ENCODE measurements at regions not wholly inside any gene's neighbourhood (a gene's known extent, or its start where the extent isn't known, plus 50 kb on each side); places are given as distances from the start of the nearest gene placed in this dataset.

DNA sequence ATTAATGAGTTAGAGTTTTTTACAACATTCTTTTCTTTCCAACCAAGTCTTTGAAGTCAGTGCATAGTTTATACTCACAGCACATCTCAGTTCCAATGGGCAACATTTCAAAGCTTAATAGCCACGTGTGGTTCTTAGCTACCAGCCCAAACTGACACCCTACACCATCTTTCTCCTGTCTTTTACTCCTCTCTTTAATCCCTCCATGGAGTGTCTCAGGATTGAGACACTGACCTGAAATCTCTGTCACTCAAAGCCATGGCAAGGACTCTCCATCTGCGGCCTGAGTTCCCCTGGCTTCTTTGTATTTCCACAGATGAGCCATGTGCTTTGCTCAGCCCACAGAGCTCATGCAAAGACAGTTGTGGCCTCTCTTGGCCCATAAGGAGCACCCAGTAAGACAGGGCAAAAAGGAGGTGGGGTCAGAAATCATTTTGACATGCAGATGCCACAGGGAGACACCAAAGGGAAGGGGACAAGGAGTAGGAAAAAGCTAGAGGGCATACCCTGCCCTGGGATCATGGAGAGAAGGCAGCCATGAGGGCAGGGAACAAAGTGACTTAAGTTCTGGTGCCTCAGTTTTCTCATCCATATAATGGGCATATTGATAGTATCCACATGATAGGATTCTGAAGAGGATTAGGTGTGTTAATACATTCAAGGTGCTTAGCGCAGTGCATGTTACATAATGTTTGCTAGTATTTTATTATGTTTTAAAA, 493.6 kb upstream of the PROK2 start:
- no peaks in the 10 kb centered on the region for H3K9me2 ChIP-seq
- H3K27ac ChIP-seq (ENCODE audit: low read depth in 2 of 2, low read length in 1 of 2): no peak overlapping the region
- H3K4me3 ChIP-seq (ENCODE audit: low read depth in 2 of 2, low read length in 1 of 2): no peak overlapping the region
- CTCF ChIA-PET: interaction anchor here (0.6 kb wide), 2 partner anchors 384 to 565 kb away, joined by 3 to 4 read pairs; no protein-coding TSS in a partner anchor
- H2AFZ ChIP-seq (ENCODE audit: low read depth): no peak overlapping the region
- H3K4me2 ChIP-seq: no peak overlapping the region
- no peak for DNase-seq
- H3K9ac ChIP-seq: no peak overlapping the region
- H3K79me2 ChIP-seq (ENCODE audit: insufficient read depth): no peaks in the 10 kb centered on the region
- no peaks in the 10 kb centered on the region for H3K36me3 ChIP-seq (replicated peaks in 1 of 2; ENCODE audit: control insufficient read depth in 1 of 2, insufficient read depth in 2 of 2, low read length in 1 of 2)
- WGBS (ENCODE audit: low lambda C conversion rate): 80% methylated on average over 3 of the region's 3 CpGs
- H3K9me3 ChIP-seq: no peaks in the 10 kb centered on the region
- no peaks in the 10 kb centered on the region; the same call in 1 of the 2 replicates for H3K27me3 ChIP-seq (ENCODE audit: insufficient read depth)
- H3F3A ChIP-seq (replicated peaks; ENCODE audit: insufficient read depth): no peaks in the 10 kb centered on the region
- TF ChIP-seq SIN3A (IDR thresholded peaks at IDR 0.05; ENCODE audit: borderline replicate concordance, low read depth, low read length) (no peak), FOXM1 (IDR thresholded peaks at IDR 0.05; ENCODE audit: low read depth) (no peak), EZH2phosphoT487 (IDR thresholded peaks at IDR 0.05; ENCODE audit: borderline replicate concordance, low read depth) (no peak), RCOR1 (IDR thresholded peaks at IDR 0.05; ENCODE audit: low read length) (no peak), TAF1 (IDR thresholded peaks at IDR 0.05; ENCODE audit: borderline replicate concordance, low read depth, low read length) (no peak), MEF2A (IDR thresholded peaks at IDR 0.05; ENCODE audit: borderline replicate concordance, low read depth) (no peak), EP300 (IDR thresholded peaks at IDR 0.05; ENCODE audit: borderline replicate concordance in 1 of 2, low read depth in 1 of 2, low read length in 1 of 2) (no peak), TCF12 (IDR thresholded peaks at IDR 0.05) (no peak), RAD21 (IDR thresholded peaks at IDR 0.05; ENCODE audit: low read length) (no peak)
- POLR2A ChIA-PET: no interaction called here
- H4K20me1 ChIP-seq (ENCODE audit: insufficient read depth): no peaks in the 10 kb centered on the region
- peaks cover 0 to 12% of the 10 kb centered on the region in 2 experiments; a peak in 1 of 4 replicates for H3K4me1 ChIP-seq (ENCODE audit: control insufficient read depth in 1 of 2, insufficient read depth in 2 of 2, low read depth in 1 of 2, low read length in 1 of 2)

DNA sequence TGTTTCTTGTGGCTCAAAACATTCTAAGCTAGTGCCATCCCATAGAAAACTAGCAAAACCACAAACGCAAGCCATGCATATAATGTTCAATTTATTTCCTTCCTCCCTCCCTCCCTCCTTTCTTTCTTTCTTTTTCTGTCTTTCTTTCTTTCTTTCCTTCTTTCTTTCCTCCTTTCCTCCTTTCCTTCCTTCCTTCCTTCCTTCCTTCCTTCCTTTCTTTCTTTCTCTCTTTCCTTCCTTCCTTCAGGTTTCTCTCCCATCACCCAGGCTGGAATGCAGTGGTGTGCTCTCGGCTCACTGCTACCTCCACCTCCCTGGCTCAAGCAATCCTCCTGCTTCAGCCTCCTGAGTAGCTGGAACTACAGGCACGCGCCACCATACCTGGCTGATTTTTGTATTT, 492.8 kb upstream of the PROK2 start:
- Histone ChIP-seq H3K9ac (no peak overlapping the region), H3K4me2 (no peak overlapping the region), H3K36me3 (replicated peaks in 1 of 2; ENCODE audit: control insufficient read depth in 1 of 2, insufficient read depth in 2 of 2, low read length in 1 of 2) (no peaks in the 10 kb centered on the region), H3K9me2 (no peaks in the 10 kb centered on the region), H4K20me1 (ENCODE audit: insufficient read depth) (no peaks in the 10 kb centered on the region), H3K4me1 (ENCODE audit: control insufficient read depth in 1 of 2, insufficient read depth in 2 of 2, low read depth in 1 of 2, low read length in 1 of 2) (peaks cover 0 to 12% of the 10 kb centered on the region in 2 experiments; a peak in 1 of 4 replicates), H3K9me3 (no peaks in the 10 kb centered on the region), H3K27ac (ENCODE audit: low read depth in 2 of 2, low read length in 1 of 2) (no peak overlapping the region), H3F3A (replicated peaks; ENCODE audit: insufficient read depth) (no peaks in the 10 kb centered on the region), H3K79me2 (ENCODE audit: insufficient read depth) (no peaks in the 10 kb centered on the region), H3K4me3 (ENCODE audit: low read depth in 2 of 2, low read length in 1 of 2) (no peak overlapping the region), H3K27me3 (ENCODE audit: insufficient read depth) (no peaks in the 10 kb centered on the region; the same call in 1 of the 2 replicates), H2AFZ (ENCODE audit: low read depth) (no peak overlapping the region)
- ChIA-PET CTCF (interaction anchor here (0.6 kb wide), 1 partner anchor 383 kb away, joined by 4 read pairs; no protein-coding TSS in a partner anchor), POLR2A (no interaction called here)
- DNase-seq: no peak
- TF ChIP-seq POLR2AphosphoS5 (IDR thresholded peaks at IDR 0.05; ENCODE audit: low read depth, low read length) (no peak), ELF1 (IDR thresholded peaks at IDR 0.05) (no peak), MEF2A (IDR thresholded peaks at IDR 0.05; ENCODE audit: borderline replicate concordance, low read depth) (no peak), TEAD4 (IDR thresholded peaks at IDR 0.05; ENCODE audit: borderline replicate concordance, insufficient read depth) (no peak), FOXJ3 (CRISPR knock-in tag; IDR thresholded peaks at IDR 0.05) (no peak), YY1 (IDR thresholded peaks at IDR 0.05; ENCODE audit: low read depth) (no peak)
- TF ChIP-seq, protein P1, sequence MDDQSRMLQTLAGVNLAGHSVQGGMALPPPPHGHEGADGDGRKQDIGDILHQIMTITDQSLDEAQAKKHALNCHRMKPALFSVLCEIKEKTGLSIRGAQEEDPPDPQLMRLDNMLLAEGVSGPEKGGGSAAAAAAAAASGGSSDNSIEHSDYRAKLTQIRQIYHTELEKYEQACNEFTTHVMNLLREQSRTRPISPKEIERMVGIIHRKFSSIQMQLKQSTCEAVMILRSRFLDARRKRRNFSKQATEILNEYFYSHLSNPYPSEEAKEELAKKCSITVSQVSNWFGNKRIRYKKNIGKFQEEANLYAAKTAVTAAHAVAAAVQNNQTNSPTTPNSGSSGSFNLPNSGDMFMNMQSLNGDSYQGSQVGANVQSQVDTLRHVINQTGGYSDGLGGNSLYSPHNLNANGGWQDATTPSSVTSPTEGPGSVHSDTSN (IDR thresholded peaks at IDR 0.05): no peak
- TF ChIP-seq, protein P2, sequence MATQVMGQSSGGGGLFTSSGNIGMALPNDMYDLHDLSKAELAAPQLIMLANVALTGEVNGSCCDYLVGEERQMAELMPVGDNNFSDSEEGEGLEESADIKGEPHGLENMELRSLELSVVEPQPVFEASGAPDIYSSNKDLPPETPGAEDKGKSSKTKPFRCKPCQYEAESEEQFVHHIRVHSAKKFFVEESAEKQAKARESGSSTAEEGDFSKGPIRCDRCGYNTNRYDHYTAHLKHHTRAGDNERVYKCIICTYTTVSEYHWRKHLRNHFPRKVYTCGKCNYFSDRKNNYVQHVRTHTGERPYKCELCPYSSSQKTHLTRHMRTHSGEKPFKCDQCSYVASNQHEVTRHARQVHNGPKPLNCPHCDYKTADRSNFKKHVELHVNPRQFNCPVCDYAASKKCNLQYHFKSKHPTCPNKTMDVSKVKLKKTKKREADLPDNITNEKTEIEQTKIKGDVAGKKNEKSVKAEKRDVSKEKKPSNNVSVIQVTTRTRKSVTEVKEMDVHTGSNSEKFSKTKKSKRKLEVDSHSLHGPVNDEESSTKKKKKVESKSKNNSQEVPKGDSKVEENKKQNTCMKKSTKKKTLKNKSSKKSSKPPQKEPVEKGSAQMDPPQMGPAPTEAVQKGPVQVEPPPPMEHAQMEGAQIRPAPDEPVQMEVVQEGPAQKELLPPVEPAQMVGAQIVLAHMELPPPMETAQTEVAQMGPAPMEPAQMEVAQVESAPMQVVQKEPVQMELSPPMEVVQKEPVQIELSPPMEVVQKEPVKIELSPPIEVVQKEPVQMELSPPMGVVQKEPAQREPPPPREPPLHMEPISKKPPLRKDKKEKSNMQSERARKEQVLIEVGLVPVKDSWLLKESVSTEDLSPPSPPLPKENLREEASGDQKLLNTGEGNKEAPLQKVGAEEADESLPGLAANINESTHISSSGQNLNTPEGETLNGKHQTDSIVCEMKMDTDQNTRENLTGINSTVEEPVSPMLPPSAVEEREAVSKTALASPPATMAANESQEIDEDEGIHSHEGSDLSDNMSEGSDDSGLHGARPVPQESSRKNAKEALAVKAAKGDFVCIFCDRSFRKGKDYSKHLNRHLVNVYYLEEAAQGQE (IDR thresholded peaks at IDR 0.05; ENCODE audit: low read depth, low read length): no peak
- TF ChIP-seq, protein P3, sequence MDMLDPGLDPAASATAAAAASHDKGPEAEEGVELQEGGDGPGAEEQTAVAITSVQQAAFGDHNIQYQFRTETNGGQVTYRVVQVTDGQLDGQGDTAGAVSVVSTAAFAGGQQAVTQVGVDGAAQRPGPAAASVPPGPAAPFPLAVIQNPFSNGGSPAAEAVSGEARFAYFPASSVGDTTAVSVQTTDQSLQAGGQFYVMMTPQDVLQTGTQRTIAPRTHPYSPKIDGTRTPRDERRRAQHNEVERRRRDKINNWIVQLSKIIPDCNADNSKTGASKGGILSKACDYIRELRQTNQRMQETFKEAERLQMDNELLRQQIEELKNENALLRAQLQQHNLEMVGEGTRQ (IDR thresholded peaks at IDR 0.05; ENCODE audit: borderline replicate concordance, low read depth, low read length): no peak
- 90% methylated on average over 4 of the region's 4 CpGs for WGBS (ENCODE audit: low lambda C conversion rate)
